K562 (cell line): ENCODE measurements at regions not wholly inside any gene's neighbourhood (a gene's known extent, or its start where the extent isn't known, plus 50 kb on each side); places are given as distances from the start of the nearest gene placed in this dataset.

Source experiments
- ATAC-seq: fragments of 200-7000 bp; cut with Tn5 transposase; 3 replicates; pipeline ENCODE4 v1.9.1; 2020; ENCODE audit warnings: moderate library complexity
- BruUV-seq: library from RNA; stranded (reverse); fragments of 400-500 nt; replicated peaks from 2 replicates; lab custom pipeline; 2021; lab: Mats Ljungman, UMichigan
- CTCF ChIA-PET: fragments of 300-600 bp; formaldehyde crosslinking; extraction: SDS; loops from one replicate; lab custom pipeline; 2021; ENCODE audit warnings: low intra/inter-chr PET ratio; lab: Yijun Ruan, JAX
- POLR2A ChIA-PET: fragments of 300-600, 350-650 bp; sonication (Branson Sonifier 250); formaldehyde crosslinking; extraction: SDS; loops from one replicate; lab custom pipeline; 2021; ENCODE audit warnings: antibody characterized with exemption, inconsistent platforms; lab: Yijun Ruan, JAX
- DNase-seq, 4 experiments: peaks; one replicate each; pipeline versions ENCODE4 v3.0.0 to v3.0.0-alpha.2; 2011 to 2018; ENCODE audit warnings: low spot score in 3 of 4, mixed read lengths in 3 of 4; ENCODE audit errors: extremely low read depth in 1 of 4
- FAIRE-seq: peaks from 2 replicates; lab custom pipeline; 2011; peaks lifted over from hg19 to GRCh38; lab: Jason Lieb, UNC
- H2AFZ ChIP-seq: 2 replicates; pipeline ENCODE4 v1.6.0; 2011; ENCODE audit warnings: low read depth, low read length, control low read depth, inconsistent platforms
- H3K27ac ChIP-seq: fragments of 200-600 bp; 3 replicates; pipeline ENCODE4 v1.8.0; 2011; ENCODE audit warnings: low read depth, mild to moderate bottlenecking, control low read depth, inconsistent platforms, low read length, moderate library complexity, mixed read lengths; ENCODE audit errors: extremely low read depth
- H3K27me3 ChIP-seq, 2 experiments: fragments of 300-600 bp in 1 of 2; 2 replicates in 1 of 2; 3 replicates in 1 of 2; pipeline versions ENCODE4 v1.6.0 to v1.8.0; 2011; ENCODE audit warnings: inconsistent platforms in 2 of 2, low read length in 2 of 2, mild to moderate bottlenecking in 1 of 2, mixed read lengths in 1 of 2, moderate library complexity in 1 of 2; ENCODE audit not compliant: control insufficient read depth in 2 of 2, insufficient read depth in 2 of 2
- H3K36me3 ChIP-seq: fragments of 300-600 bp; 3 replicates; pipeline ENCODE4 v1.8.0; 2011; ENCODE audit warnings: mild to moderate bottlenecking, low read length, inconsistent platforms; ENCODE audit not compliant: control insufficient read depth, insufficient read depth
- H3K4me1 ChIP-seq, 2 experiments: fragments of 200-600 bp in 1 of 2; replicated peaks in 1 of 2; 2 replicates in 1 of 2; 3 replicates in 1 of 2; pipeline versions ENCODE4 v1.5.1 to v1.8.0; 2011; ENCODE audit warnings: inconsistent platforms in 2 of 2, low read length in 2 of 2, mild to moderate bottlenecking in 1 of 2, mixed read lengths in 1 of 2, moderate library complexity in 1 of 2; ENCODE audit not compliant: control insufficient read depth in 2 of 2, insufficient read depth in 2 of 2
- H3K4me2 ChIP-seq: 2 replicates; pipeline ENCODE4 v1.6.1; 2011; ENCODE audit warnings: low read length, control low read depth, inconsistent platforms, mixed read lengths; ENCODE audit not compliant: insufficient read depth
- H3K4me3 ChIP-seq: fragments of 200-600 bp; sonication (generic), shearing (Covaris generic); 2 replicates; pipeline ENCODE4 v1.5.1; 2016; ENCODE audit warnings: control low read depth, inconsistent platforms
- H3K79me2 ChIP-seq: fragments of 200-600 bp; 3 replicates; pipeline ENCODE4 v1.8.0; 2011; ENCODE audit warnings: low read length, inconsistent platforms; ENCODE audit not compliant: control insufficient read depth, insufficient read depth
- H3K9ac ChIP-seq, 2 experiments: 2 replicates each; pipeline versions ENCODE4 v1.6.0 to v1.6.1; 2011; ENCODE audit warnings: low read depth in 2 of 2, low read length in 2 of 2, control low read depth in 1 of 2, inconsistent platforms in 1 of 2, mild to moderate bottlenecking in 1 of 2, mixed read lengths in 1 of 2; ENCODE audit not compliant: insufficient read depth in 1 of 2
- H3K9me1 ChIP-seq: one replicate; pipeline ENCODE4 v1.6.0; 2011; ENCODE audit warnings: inconsistent platforms, mild to moderate bottlenecking, low read length, moderate library complexity; ENCODE audit not compliant: control insufficient read depth, insufficient read depth
- H3K9me3 ChIP-seq: replicated peaks from 2 replicates; pipeline ENCODE4 v1.5.1; 2011; ENCODE audit warnings: low read depth, low read length, inconsistent platforms; ENCODE audit not compliant: control insufficient read depth, insufficient read depth
- H4K20me1 ChIP-seq: replicated peaks from 2 replicates; pipeline ENCODE4 v1.6.1; 2011; ENCODE audit warnings: low read length, inconsistent platforms, mixed read lengths; ENCODE audit not compliant: control insufficient read depth, insufficient read depth
- CLOCK ChIP-seq: fragments of 250-450 bp; sonication (Bioruptor Pico); IDR thresholded peaks from 2 replicates; pipeline ENCODE4 v1.4.0; 2020; ENCODE audit warnings: mild to moderate bottlenecking, moderate library complexity, borderline replicate concordance
- HOXB6 ChIP-seq: fragments of 250-450 bp; sonication (Bioruptor Pico); IDR thresholded peaks from 2 replicates; pipeline ENCODE4 v1.5.1; 2022; ENCODE audit warnings: mild to moderate bottlenecking, borderline replicate concordance
- MXI1 ChIP-seq: IDR thresholded peaks from 2 replicates; pipeline ENCODE4 v1.6.1; 2011; ENCODE audit warnings: low read depth, mild to moderate bottlenecking, improper control_type of control experiment, low read length
- PHTF2 ChIP-seq: fragments of 250-450 bp; sonication (Bioruptor Pico); IDR thresholded peaks from 2 replicates; pipeline ENCODE4 v1.5.0; 2021; ENCODE audit warnings: mild to moderate bottlenecking
- POLR3A ChIP-seq: IDR thresholded peaks from 2 replicates; pipeline ENCODE4 v1.6.1; 2011; ENCODE audit warnings: borderline replicate concordance, mild to moderate bottlenecking, moderate library complexity; ENCODE audit not compliant: insufficient read length, insufficient read depth; ENCODE audit errors: extremely low read depth
- RNF2 ChIP-seq: sonication (generic); IDR thresholded peaks from 2 replicates; pipeline ENCODE4 v1.6.1; 2016
- SAFB2 ChIP-seq: fragments of 200-400 bp; formaldehyde crosslinking; IDR thresholded peaks from 2 replicates; pipeline ENCODE4 v1.6.1; 2018; ENCODE audit warnings: borderline replicate concordance, low read length, low read depth, moderate library complexity; ENCODE audit not compliant: severe bottlenecking
- SRSF9 ChIP-seq: fragments of 200-400 bp; formaldehyde crosslinking; IDR thresholded peaks from 2 replicates; pipeline ENCODE4 v1.6.1; 2017; ENCODE audit warnings: low read depth, low read length, borderline replicate concordance
- ZBTB1 ChIP-seq: sonication (generic); formaldehyde crosslinking; IDR thresholded peaks from 2 replicates; pipeline ENCODE4 v1.8.1; 2023; ENCODE audit warnings: missing genetic modification reagents, low read depth, mild to moderate bottlenecking, borderline replicate concordance
- ZNF143 ChIP-seq: sonication (generic); formaldehyde crosslinking; IDR thresholded peaks from 2 replicates; pipeline ENCODE4 v1.9.0; 2022; ENCODE audit warnings: mild to moderate bottlenecking, missing genetic modification reagents
- WGBS: fragments of 100-300 bp; shearing (Covaris generic); methylation state at CpG from one replicate; pipeline ENCODE4 v1.1.6; 2016; ENCODE audit warnings: low coverage, mixed read lengths; ENCODE audit not compliant: insufficient coverage; ENCODE audit errors: missing lambda C conversion rate; 5-methylcytosine and 5-hydroxymethylcytosine counted together
- in situ Hi-C: fragments of 300-500 bp; cut with MboI; formaldehyde crosslinking; loops from 4 replicates; pipeline ENCODE4 v1.15.0; 2018; ENCODE audit warnings: inconsistent platforms, mixed read lengths
- intact Hi-C: fragments of 100-400 bp; cut with micrococcal nuclease; formaldehyde crosslinking; loops from 2 replicates; pipeline ENCODE4 v1.14.2; 2022
- TF ChIP-seq, protein P1 (sequence below): fragments of 250-450 bp; sonication (Bioruptor Pico); IDR thresholded peaks from 2 replicates; pipeline ENCODE4 v1.5.0; 2021

DNA sequence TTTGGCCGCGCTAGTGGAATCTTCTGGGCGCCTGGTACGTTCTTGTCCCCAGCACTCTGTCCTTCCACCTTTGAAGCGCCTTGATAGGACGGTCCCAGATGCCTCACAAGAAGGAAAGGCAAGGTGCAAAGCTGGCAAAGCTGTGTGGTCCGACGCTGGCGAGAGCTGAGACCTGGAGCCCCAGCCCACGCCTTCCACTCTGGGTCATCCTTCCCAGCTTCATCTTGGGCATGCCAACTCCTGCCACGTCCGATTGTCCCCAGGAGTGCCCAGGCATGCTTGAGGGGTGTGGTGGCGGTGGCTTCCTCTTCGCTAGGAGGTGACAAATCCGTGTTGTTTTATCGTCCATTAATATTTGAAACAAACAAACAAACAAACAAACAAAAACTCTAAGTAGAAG lies 123.9 kb upstream of the DPYD start (continued):
- no peak for TF ChIP-seq CLOCK (CRISPR knock-in tag)

GRCh38 chr1:98044071-98044697 lies 123.3 kb upstream of the DPYD start:
- in situ Hi-C loops = no loop called here
- H3K36me3 ChIP-seq = no peaks in the 10 kb centered on the region
- no peak overlapping the region for H2AFZ ChIP-seq
- H4K20me1 ChIP-seq = no peaks in the 10 kb centered on the region
- H3K79me2 ChIP-seq = no peaks in the 10 kb centered on the region
- H3K9me3 ChIP-seq = no peaks in the 10 kb centered on the region; the same call in 1 of the 2 replicates
- TF ChIP-seq, protein P1, sequence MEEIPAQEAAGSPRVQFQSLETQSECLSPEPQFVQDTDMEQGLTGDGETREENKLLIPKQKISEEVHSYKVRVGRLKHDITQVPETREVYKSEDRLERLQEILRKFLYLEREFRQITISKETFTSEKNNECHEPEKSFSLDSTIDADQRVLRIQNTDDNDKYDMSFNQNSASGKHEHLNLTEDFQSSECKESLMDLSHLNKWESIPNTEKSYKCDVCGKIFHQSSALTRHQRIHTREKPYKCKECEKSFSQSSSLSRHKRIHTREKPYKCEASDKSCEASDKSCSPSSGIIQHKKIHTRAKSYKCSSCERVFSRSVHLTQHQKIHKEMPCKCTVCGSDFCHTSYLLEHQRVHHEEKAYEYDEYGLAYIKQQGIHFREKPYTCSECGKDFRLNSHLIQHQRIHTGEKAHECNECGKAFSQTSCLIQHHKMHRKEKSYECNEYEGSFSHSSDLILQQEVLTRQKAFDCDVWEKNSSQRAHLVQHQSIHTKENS = no peak
- TF ChIP-seq ZNF143 = no peak
- no peak for TF ChIP-seq SAFB2
- no peak for TF ChIP-seq MXI1
- TF ChIP-seq PHTF2 (CRISPR knock-in tag) = no peak
- no peak for TF ChIP-seq RNF2
- TF ChIP-seq POLR3A = no peak
- no peak for TF ChIP-seq HOXB6 (CRISPR knock-in tag)
- no peak for TF ChIP-seq ZBTB1 (CRISPR knock-in tag)
- no peak for TF ChIP-seq SRSF9
- ATAC-seq (no peak), DNase-seq (no peak), FAIRE-seq (no peak)
- ChIA-PET CTCF (no interaction called here), POLR2A (interaction anchor here (0.6 kb wide), 1 partner anchor 20 kb away, joined by 3 read pairs; no protein-coding TSS in a partner anchor)
- intact Hi-C loops = no loop called here
- H3K4me2 ChIP-seq = no peak overlapping the region
- no peak overlapping the region for H3K27ac ChIP-seq
- H3K9ac ChIP-seq = no peak overlapping the region
- no TSS peak for BruUV-seq
- H3K4me1 ChIP-seq = no peaks in the 10 kb centered on the region
- H3K9me1 ChIP-seq = no peaks in the 10 kb centered on the region
- no peaks in the 10 kb centered on the region for H3K27me3 ChIP-seq
- H3K4me3 ChIP-seq = no peak overlapping the region
- WGBS = 3% methylated on average over 10 of the region's 12 CpGs
